Neural progenitor cell (in vitro differentiated cells): ENCODE measurements at regions not wholly inside any gene's neighbourhood (a gene's known extent, or its start where the extent isn't known, plus 50 kb on each side); places are given as distances from the start of the nearest gene placed in this dataset.

Experiments used
- CTCF ChIP-seq: fragments of 200-600 bp; sonication (generic); IDR thresholded peaks from 2 replicates; pipeline ENCODE4 v1.5.1; 2017; ENCODE audit warnings: antibody characterized with exemption, mild to moderate bottlenecking
- EZH2 ChIP-seq: fragments of 200-600 bp; sonication (generic); IDR thresholded peaks from 2 replicates; pipeline ENCODE4 v1.6.1; 2017; ENCODE audit warnings: antibody characterized with exemption, mild to moderate bottlenecking, moderate library complexity

GRCh38 chr5:96052374-96052773, 90.7 kb upstream of the ELL2 start:
- TF ChIP-seq CTCF (no peak), EZH2 (no peak)
